Activated CD8-positive, alpha-beta memory T cell treated with anti-CD3 and anti-CD28 coated beads for 1 hour (primary cell): ENCODE measurements at regions not wholly inside any gene's neighbourhood (a gene's known extent, or its start where the extent isn't known, plus 50 kb on each side); places are given as distances from the start of the nearest gene placed in this dataset.

ENCODE experiments used
- DNase-seq, 2 donors: peaks; one replicate each; pipeline ENCODE4 v3.0.0-alpha.2; 2020; ENCODE audit warnings: low read depth in 1 of 2; ENCODE audit errors: extremely low read depth in 1 of 2

DNA sequence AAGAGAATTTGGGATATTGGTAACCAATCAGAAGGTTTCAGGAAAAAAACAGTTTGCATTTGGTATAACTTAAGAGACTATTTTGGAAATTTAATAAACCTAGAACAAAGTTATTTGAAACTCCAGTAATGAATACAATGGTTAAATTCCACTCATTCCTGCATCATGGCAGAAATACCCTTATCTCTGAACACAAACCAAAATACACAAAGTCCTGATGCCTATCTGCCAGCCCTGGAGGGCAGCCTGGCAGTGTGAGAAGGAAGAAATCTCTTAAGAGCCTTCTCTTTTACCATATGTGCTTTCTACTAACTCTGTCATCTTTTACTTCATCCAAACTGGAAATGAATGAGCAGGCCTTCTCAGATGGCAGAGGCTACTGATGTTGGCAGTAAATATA is 147.1 kb upstream of the LYZL1 start:
- DNase-seq = no peak

DNA sequence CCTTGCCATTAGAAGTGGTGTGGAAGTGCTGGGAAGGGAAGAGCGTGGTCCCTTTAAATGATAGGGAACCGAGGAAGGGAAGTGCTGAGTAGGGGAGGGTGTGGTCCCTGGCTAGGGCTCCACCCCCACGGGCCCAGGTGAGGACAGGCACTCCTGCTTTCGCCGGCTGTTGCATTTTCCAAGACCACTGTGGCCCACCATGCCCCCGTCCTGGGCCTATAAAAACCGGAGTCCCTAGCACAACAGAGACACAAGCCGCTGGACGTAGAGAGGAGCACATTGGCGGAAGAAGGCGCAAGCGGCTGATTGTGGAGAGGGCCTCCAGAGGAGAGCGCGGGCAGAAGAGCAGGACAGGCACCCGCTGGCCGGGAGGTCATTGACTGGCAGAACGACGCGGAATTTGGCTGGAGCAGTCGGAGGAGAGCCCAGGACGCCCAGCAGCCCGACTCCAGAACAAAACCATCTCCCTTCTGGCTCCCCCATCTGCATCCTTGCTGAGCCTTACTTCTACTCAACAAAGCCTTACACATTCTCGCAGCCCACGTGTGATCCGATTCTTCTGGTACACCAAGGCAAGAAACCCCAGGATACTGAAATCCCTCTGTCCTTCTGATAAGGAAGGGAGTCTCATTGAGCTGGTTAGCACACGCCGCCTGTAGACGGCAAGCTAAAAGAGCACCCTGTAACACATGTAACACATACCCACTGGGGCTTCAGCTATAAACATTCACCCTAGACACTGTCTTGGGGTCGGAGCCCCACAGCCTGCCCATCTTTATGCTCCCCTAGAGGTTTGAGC is 146.2 kb upstream of the LYZL1 start:
- DNase-seq = no peak

DNA sequence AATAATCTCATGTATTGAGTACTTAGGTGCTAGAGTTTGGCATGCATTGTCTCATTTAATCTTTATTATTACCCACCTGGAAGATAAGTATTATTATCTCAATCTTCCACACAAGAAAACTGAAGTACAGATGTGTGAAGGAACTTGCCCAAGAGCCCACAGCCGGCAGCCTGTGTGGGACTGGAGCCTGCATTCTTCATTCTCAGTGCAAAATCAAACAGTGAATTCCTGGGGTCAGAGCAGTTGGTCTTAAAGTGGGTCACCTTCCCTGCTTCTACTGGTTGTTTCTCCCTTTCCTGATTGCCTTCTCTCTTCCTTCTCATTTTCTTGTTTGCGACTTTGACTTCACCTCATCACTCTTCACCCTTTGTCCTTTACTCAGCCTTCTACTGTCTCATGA is 144.7 kb upstream of the LYZL1 start:
- no peak for DNase-seq

DNA sequence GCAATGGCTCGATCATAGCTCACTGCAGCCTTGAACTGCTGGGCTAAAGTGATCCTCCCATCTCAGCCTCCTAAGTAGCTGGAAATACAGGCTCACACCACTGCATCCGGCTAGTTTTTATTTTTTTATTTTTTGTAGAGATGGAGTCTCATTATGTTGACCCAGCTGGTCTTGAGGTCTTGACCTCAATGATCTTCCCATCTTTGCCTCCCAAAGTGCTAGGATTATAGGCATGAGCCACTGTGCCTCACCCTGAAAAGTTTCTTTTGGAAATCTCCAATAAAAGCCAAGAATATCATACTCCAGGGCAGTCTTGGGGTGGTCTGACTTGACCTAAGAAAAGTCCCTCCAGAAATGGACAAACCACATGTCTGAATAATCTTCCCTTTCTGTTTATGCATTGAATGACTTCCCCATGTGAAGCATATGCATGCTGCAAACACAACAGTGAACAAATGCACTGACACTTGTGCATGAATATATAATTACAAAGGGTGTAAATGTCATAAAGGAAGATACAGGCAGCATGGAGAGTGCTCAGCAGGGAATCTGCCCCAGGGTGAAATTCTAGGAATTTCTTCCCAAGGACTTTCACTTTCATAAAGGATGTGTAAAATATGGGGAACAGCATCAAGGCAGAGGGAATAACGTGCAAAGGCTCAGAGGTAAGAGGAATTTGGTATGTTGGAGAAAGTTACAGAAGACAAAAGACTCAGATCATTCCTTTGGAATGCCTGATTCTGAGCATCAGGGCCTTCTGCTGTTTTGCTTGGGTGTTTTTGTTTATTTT is 142.4 kb upstream of the LYZL1 start:
- no peak for DNase-seq

DNA sequence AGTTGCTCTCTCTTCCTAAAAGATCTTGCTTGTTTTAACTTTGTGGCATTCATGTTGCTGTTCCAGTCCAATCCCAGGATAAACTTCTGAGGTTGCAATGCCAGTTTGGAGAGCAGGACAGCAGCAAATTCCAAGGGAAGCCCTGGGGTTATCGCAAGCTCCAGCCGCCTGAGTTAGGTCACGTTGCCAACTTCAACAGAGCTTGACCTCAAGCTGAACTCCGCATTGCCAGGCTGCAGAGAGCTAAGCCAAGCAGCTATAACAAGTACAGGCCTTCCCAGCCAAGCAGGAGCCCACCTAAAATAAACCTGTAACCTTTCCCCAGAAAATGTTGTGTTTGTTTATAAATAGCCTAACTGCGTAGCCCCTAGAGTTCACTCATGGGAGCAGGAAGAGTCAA is 138.9 kb upstream of the LYZL1 start:
- no peak for DNase-seq

DNA sequence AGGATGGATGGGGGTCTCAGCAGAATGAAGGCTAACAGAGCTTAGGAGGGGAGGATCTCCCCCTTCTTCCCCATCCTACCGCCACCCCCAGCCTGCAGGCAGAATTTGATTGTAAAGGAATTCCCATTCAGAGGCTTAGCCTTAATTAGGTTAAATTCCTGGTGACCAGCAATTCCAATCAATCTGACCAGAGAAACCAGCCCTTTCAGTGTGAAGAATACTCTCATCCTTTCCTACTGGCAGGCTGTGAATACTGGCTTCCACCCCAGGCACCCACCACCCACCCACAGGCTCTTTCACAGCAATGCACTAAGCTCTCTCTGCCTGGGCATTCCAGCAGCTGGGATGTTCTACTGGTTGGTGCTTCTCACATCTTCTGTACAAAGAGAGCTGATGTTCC is 137.9 kb upstream of the LYZL1 start:
- no peak for DNase-seq

DNA sequence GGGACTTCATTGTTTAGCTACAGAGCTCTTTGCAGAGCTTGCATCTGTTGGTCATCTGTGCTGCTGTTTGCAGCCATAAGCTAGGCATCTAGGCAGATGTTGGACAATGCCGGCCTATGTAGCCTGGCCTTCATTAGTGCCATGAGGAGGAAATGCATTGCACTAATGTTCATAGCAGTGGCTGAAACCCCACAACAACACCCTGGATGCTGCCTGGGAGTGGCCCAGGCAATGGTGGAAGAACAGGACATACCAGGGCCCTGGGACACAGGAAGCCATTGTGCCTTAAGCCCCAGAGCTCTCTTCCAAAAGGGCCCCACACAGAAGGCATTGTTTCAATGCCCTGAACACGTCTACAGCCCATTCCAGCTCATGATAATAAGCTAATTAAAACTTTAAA is 131.5 kb upstream of the LYZL1 start:
- DNase-seq = no peak

DNA sequence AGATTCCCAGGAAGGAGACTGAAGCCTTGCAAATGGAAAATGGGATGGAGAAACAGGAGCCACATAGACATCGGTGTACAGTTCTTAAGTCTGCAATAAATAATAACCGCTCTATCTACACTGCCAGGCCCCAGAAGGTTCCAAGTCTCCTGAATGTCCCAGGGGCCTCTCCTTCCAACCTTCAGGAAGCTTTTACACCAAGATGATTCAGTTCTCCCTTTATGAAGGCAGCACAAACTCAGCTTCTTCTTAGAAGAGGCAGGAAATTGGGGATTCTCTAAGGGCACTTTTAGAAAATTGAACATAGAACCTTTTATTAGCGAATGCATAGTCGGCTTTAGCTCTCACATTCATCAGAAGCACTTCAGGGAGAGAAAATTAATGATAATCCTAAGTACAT is 130.8 kb upstream of the LYZL1 start:
- DNase-seq = no peak

DNA sequence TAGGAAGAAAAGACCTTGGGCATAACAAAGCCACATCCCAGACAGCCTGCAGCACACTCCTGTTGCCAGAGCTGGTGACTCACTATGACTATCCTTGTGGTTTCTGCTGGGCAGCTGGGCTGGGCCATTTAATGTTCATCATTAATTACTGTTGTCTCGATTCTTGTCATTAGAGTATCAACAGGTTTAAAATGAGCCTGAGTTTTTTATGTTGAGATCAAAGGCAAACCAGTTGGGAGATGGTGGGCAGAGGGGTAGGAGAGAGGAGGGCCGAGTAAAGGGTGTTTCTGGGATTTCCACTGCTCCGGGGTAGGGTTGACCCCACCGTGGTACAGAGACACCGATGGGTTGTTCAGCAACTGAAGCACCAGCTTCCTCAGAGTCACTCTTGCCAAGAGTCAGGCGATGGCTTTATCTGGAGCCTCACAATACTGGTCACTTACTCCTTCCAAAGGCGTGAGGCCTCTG is 128.7 kb upstream of the LYZL1 start:
- no peak for DNase-seq

DNA sequence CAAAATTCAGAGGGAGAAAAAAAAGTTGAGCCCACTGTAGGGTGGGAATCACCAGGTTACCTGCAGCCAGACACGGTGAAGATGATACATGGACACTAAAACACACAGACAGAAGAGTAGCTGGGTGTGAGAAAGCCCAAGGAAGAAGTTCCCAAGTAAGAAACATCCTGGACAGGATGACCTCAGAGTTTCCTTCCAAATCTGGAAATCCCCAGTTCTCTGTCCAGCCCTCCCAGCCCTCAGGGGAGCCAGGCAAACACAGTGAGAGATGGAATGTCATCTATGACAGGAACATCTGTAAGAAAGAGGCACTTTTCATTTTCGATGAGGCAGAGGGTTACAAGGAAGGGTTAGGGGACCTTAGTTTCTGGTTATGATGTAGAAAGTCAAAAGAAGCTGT is 125.1 kb upstream of the LYZL1 start:
- DNase-seq = no peak

DNA sequence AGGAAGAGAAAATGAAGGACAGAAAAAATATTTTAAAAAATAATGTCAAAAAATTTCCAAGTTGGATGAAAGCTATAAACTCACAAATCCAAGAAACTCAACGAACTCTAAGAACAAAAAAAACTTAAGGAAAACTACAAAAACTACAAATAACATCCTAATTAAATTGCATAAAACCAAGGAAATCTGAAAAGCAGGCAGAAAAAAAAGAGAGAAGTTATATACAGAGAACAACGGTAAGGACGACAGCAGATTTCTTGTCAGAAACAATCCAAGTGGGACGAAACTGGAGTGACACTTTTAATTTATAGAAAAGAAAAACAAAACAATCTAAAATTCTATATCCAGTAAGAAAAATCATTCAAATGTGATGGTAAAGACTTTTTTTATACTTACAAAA is 122.2 kb upstream of the LYZL1 start:
- no peak for DNase-seq

DNA sequence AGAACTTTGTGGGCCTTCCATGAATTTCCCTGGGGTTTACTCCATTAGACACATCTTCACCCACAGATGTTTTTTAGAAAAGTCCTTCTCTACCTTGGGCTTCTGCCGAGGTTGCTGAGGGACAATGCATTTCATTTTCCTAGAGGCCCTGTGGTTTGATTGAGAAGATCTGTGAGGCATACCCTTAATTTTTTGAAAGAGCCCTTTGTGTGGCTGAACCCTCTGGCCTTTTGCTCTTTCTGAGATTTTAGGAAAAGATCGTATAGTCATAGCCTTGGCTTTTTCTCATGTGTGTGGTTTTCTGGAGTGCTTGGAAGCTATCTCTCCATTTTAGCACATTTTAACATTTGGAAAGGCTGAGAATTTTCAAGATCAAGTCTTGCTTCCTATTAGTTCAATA is 119.8 kb upstream of the LYZL1 start:
- no peak for DNase-seq

DNA sequence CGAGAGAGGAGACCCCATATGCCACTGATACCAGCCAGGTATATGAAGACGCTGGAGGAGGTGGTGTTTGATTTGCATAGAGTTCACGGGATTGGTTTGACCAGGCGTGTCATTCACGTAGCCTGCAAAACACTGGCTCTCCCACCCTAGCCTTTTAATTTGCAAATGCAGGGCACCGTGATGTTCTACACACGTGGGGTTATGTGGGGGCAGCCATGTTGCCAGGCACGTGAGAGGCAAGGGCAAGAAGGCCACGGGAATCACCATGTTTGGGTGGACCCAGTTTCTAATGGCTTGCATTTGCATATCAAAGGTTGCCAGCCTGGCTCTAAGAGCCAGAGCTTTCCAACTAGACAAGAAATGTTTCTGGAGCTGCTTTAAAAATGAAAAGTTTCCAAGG is 117.2 kb upstream of the LYZL1 start:
- DNase-seq = no peak

DNA sequence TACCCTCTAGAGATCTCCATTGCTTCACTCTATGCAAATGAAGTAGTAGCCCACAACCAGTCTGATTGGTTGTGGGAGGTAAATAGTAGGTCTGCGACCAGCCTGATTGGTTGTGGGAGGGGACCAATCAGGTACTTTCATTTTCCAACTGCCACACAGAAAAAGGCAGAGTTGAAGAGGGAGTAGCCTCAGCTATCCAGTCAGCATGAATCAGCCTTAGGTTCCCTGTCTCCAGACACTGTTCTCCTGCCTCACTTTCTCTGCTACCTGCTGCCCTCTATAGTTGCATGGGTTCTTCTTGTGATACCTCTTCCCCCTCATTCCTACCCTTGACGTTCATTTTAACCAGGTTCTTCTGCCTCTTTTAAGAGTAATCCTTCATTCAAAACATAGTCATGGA is 114.5 kb upstream of the LYZL1 start:
- DNase-seq = no peak

DNA sequence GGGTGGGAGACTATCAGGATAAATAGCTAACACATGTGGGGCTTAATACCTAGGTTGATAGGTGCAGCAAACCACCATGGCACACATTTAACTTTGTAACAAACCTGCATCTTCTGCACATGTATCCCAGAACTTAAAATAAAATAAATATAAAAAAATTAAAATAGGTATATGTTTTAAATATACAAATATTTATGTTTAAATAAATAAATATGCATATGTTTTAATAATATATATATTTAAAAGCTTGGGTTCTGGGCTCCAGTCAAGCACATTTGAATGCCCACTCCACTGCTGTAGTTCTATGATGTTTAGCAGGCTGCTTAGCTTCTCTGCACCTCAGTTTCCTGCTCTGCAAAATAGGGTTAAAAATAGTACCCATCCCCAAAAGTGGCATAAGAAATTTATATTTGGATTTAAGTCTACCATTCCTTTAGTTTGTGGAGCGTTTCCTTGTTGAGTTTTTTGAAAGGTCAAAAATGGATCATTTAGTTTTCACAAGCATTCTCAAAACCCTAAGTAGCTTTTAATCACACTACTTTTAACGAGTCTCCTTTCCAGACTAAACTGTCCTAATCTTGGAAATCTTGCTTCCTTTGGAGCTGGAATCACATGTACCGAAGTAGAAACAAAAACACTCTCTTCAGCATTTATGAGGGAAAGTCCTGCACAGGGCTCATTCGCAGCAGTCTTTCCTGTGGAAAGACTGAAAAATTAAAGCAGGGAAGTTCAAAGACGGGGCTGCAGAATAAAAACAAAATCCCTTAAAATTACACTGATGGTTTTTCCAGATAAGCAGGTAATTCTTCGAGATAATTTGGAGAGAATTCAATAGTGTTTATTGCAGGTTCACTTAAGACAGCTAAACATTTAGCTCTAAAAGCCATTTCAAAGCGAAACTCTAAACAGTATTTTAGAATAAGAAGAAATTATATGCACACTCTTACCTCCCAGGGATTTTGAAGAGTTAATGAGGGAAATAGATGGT is 111.7 kb upstream of the LYZL1 start:
- no peak for DNase-seq

DNA sequence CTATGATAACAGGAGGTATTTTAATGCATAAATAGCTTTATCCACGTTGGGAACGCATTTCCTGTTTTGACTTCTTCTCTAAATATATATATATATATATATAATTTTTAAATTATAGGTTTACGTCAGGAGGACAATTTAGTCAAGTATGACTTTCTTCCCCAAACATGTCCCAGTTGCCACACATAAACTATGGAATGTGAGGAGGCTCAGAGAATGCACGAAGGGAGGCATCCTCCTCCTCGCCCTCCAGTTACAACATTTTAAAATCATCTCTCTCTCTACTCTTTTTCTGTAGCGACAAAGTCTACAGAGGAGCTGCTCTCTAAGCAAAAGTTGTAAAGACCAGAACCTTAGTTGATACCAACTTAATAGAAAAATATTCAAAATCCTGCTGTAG is 106.9 kb upstream of the LYZL1 start:
- DNase-seq = no peak

DNA sequence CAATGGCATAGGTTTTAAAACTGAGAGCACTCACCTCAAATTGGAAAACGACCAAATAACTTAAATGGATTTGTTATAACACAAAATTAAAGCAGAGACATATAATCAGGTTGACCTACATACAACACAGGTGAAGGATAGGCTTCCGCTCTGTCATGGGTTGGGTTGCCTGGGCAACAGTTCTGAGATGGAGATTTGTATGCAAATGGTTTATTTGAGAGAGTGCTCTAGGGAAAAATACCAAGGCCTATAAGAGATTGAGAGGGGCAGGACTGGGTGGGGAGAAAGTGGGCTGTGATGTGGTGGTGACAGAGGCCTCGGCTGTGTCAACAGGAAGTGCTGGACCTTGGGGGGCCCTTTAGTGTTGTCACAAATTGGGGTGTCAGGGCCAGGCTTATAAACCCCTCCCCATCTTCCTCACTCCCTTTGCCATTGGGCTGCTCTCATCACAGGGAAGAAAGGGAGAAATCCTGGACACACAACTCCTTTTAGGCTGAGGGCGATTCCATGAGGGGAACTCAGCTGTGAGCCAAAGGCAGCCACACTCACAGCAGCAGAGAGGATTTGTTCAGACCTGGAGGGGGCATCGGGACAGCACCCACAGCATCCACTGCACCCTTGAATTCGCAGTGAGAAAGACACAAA is 105.4 kb upstream of the LYZL1 start:
- no peak for DNase-seq

DNA sequence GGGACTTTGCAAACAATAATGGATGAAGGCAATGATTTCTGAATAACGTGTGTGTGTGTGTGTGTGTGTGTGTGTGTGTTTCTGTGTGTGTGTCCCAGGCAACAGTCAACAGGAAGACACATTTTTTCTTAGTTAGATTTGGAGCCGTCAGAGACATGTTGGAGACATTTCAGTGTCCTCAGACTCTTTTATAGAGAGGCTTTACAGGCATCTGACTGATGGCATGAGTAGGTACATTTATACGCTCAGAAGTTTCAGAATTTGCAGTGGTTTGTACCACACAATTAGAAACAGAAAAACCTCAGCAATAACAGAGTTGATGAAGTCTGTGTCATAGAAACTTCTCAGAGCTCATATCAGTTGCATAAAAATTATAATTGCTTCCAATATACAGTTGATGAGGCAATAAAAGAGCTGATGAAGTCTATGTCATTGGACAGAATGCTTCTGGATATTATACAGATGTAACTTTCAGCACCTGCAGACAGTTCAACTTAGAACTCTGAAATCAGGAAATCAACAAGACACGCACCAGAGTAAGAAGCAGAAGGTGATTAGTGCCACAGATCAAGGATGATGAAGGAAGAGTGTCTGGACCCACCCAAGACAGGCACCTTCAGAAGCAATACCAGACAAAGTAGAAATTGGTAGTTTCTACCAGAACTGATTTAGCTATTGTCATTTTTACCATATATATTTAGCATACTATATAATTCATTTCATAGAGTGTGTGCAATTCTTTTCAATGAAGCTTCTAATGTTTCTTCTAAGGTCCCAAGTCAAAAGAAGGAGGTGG is 104.5 kb upstream of the LYZL1 start:
- no peak for DNase-seq

DNA sequence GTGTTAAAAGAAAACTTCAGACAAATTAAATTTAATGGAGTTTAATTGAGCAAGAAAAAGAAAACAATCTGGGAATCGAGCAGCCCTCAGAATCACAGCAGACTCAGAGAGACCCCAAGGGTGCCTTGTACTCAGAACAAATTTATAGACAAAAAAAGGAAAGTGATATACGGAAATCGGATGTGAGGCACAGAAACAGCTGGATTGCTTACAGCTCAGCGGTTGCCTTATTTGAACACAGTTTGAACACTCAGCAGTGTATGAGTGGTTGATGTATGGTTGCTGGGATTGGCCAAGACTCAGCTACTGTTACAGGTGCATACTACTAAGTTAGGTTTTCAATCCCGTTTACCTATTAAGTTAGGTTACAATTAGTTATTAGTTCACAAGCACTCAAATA is 103.8 kb upstream of the LYZL1 start:
- DNase-seq = no peak

DNA sequence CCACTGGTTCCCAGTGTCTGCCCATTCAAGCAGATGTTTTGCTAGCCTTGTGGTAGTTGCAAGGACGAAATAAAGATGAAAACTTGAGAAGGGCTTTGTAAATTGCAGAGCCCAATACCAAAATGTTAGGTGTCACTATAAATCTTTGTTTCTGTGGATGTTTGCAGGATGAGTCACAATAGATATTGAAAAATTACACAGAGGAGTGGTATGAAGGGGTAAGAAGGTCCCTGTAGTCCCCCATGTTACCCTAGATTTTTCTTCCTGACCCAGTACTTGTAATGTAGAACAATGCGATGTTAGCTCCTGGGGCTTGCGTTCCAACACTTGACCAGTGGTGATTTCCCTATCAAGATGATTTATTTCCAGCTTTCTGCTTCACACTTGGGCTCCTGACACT is 102.6 kb upstream of the LYZL1 start:
- no peak for DNase-seq
